Keratinocyte (primary cell): ENCODE measurements at regions not wholly inside any gene's neighbourhood (a gene's known extent, or its start where the extent isn't known, plus 50 kb on each side); places are given as distances from the start of the nearest gene placed in this dataset.
"Not testable (repeated sequence)": the region's sequence is repeated elsewhere in the genome, so short reads cannot be mapped to it uniquely, and the experiment has no call there.

Source experiments
- EZH2 ChIP-seq: IDR thresholded peaks from one replicate; pipeline ENCODE4 v1.6.1; 2012; ENCODE audit warnings: inconsistent platforms, mild to moderate bottlenecking, low read length, moderate library complexity
- TF ChIP-seq, protein P1 (sequence below), 3 experiments: IDR thresholded peaks in 1 of 3; conservative IDR thresholded peaks in 1 of 3; optimal IDR thresholded peaks in 1 of 3; 2 replicates in 2 of 3; 3 replicates in 1 of 3; pipeline versions ENCODE3 to v1.5.1; 2011; ENCODE audit warnings: low read length in 3 of 3, mild to moderate bottlenecking in 3 of 3, moderate library complexity in 2 of 3, control low read depth in 1 of 3, inconsistent platforms in 1 of 3; ENCODE audit not compliant: insufficient read depth in 2 of 3; ENCODE audit errors: extremely low read depth in 1 of 3

DNA sequence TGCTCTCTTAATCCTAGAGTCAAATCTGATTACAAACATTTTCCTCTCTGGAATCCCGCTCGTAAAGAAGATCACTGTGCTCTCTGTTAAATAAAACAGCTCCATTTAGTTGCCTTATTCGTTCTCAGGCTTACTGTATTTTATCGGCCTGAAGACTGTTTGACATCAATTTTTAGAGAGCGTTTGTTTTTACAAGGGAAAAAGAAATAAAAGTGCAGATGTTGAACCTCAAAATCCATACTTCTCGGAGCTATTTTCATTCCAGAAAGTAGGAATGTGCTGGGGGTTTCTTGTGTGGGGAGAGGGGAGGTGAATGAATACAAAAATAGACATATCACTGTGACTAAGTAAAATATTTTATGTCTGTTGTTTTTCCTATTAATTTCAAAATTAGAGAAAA, 140.1 kb downstream of the ARRDC4 start:
- TF ChIP-seq, protein P1, sequence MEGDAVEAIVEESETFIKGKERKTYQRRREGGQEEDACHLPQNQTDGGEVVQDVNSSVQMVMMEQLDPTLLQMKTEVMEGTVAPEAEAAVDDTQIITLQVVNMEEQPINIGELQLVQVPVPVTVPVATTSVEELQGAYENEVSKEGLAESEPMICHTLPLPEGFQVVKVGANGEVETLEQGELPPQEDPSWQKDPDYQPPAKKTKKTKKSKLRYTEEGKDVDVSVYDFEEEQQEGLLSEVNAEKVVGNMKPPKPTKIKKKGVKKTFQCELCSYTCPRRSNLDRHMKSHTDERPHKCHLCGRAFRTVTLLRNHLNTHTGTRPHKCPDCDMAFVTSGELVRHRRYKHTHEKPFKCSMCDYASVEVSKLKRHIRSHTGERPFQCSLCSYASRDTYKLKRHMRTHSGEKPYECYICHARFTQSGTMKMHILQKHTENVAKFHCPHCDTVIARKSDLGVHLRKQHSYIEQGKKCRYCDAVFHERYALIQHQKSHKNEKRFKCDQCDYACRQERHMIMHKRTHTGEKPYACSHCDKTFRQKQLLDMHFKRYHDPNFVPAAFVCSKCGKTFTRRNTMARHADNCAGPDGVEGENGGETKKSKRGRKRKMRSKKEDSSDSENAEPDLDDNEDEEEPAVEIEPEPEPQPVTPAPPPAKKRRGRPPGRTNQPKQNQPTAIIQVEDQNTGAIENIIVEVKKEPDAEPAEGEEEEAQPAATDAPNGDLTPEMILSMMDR (optimal IDR thresholded peaks at IDR 0.05 in 1 of 3, IDR thresholded peaks at IDR 0.05 in 1 of 3, conservative IDR thresholded peaks at IDR 0.05 in 1 of 3; ENCODE audit: extremely low read depth in 1 of 3, insufficient read depth in 2 of 3, low read length in 3 of 3) = not testable (repeated sequence)
- TF ChIP-seq EZH2 = not testable (repeated sequence)
